ENCODE measurements at regions not wholly inside any gene's neighbourhood (a gene's known extent, or its start where the extent isn't known, plus 50 kb on each side); places are given as distances from the start of the nearest gene placed in this dataset.

DNA sequence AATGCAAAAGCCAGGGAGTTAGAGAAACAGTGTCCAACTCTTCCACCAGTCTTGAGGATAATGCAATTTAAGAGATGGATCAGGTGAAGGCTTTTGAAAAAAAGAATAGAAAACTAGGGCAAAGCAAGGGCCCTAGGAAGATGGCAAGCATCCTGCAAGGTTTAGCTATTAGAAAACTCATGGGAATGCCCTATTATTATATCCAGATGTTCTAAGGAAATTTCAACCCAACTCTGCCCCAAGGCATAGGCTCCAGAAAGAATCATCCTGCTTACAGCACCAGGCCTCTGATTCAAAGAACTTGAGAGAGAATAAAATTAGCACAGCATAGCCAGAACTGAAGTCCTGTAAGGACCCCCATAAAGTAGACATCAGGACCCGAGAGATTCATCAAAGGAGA is 68.1 kb downstream of the EN1 start:
- TF ChIP-seq, protein P1, sequence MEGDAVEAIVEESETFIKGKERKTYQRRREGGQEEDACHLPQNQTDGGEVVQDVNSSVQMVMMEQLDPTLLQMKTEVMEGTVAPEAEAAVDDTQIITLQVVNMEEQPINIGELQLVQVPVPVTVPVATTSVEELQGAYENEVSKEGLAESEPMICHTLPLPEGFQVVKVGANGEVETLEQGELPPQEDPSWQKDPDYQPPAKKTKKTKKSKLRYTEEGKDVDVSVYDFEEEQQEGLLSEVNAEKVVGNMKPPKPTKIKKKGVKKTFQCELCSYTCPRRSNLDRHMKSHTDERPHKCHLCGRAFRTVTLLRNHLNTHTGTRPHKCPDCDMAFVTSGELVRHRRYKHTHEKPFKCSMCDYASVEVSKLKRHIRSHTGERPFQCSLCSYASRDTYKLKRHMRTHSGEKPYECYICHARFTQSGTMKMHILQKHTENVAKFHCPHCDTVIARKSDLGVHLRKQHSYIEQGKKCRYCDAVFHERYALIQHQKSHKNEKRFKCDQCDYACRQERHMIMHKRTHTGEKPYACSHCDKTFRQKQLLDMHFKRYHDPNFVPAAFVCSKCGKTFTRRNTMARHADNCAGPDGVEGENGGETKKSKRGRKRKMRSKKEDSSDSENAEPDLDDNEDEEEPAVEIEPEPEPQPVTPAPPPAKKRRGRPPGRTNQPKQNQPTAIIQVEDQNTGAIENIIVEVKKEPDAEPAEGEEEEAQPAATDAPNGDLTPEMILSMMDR (IDR thresholded peaks at IDR 0.05; ENCODE audit: low read depth, low read length, poor library complexity, severe bottlenecking), result no peak
- no peak for TF ChIP-seq EZH2phosphoT487 (IDR thresholded peaks at IDR 0.05; ENCODE audit: borderline replicate concordance, low read length)

Data from DOHH2 (cell line).